ENCODE measurements at regions not wholly inside any gene's neighbourhood (a gene's known extent, or its start where the extent isn't known, plus 50 kb on each side); places are given as distances from the start of the nearest gene placed in this dataset.

DNA sequence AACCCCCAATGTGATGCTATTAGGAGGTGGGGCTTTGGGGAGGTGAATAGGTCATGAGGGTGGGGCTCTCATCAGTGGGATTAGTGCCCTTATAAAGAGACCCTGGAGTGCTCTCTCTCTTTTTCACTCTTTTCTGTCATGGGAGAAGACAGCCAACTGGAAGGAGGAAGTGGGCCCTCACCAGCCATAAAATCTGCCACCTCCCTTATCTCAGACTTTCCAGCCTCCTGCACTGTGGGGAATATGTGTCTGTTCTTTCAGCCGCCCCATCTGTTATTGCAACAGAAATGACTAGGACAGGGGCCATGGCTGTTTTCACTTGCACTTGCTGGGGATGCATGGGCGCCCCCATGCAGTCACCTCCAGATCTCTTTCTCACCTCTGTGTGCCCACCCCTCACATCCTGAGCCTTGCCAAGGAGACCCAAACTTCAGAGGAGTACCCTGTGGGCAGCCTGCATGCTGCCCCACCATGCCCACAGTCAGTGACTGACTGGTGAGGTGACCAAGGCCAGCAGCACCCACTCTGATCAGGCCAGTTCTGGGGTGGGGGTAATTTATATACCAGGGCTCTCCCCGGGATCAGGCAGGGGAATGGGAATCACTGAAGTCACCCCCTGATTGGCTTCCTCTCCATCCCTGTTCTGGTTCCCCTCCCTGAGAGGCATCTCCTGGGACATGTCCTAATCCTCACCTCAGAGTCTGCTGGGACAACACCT, 118.4 kb downstream of the ANKRD60 start:
- TF ChIP-seq SIN3A (IDR thresholded peaks at IDR 0.05; ENCODE audit: borderline replicate concordance, insufficient read depth, low read length) (no peak), POLR2AphosphoS5 (IDR thresholded peaks at IDR 0.05; ENCODE audit: low read depth, low read length) (no peak)
